HG02798 (cell line): ENCODE measurements at regions not wholly inside any gene's neighbourhood (a gene's known extent, or its start where the extent isn't known, plus 50 kb on each side); places are given as distances from the start of the nearest gene placed in this dataset.

Experiments
- ATAC-seq: cut with Tn5 transposase; IDR thresholded peaks from one replicate; pipeline ENCODE4 v1.9.1; 2021; ENCODE audit warnings: mild to moderate bottlenecking; ENCODE audit not compliant: unreplicated experiment, poor library complexity

DNA sequence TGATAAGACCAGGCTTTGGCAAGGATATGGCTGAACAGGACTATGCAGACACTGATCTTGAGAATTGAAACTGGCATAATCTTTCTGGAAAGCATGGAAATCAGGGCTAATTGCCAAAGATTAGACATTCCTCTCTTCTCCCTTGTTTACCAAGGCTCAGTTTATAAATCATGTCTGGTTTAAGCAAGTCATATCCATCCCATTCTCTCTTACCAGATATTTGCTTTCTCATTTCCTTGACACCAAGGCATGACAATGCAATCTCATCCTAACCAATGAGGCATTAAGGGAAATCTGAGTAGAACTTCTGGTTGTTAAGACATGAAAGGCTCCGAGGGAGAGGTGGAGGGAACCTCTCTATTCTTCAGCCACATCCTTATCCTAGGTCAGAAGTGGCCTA is 110.3 kb upstream of the CEP85L start:
- ATAC-seq: no peak

DNA sequence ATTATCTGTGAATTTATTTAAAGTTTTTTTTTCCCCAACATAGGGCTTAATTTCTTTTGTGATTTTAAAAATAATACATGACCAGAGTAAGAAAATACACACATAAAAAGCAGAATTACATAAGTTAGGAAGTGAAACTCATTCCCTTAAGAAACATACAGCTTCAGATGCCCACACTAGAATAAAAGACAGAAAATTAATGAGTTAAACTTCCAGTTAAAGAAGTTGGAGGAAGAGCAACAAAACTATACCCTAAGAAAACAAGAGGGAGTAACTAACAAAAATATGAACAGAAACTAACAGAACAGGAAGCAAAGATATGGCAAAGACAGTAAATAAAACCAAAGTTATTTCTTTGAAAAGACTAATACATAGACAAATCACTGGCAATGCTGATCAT is 107.6 kb upstream of the CEP85L start:
- no peak for ATAC-seq

DNA sequence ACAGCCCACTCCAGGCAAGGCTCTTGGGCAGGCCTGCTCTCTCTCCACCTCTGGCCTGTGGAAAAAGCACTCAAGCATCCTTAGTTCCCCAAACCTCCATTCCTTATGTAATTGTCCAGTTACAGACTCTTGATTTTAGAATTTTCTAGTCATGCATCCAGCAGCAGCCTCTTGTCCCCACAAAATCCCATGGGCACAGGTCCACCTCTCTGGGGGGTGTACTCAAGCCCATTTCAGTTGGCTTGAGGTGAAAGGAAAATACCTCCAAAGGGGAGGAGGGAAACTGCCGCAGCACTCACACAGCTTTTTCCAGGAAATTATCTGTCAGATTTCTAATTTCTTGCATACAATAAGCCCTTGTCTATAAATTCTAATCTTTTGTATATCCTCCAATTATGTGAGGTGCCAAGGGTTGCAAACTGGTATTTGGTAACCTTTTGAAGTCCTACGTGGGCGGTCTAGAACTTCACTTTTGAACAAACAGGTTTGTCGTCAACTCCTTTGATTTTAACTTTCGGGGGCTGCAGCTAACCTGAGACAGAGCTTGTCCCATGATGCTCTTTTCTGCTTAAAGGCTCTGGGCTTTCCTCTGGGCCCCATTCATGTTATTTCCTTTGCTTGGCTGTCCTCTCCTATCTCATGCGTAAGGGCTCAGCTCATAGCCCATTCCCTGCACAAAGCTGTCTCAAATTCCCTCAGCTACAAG is 104.7 kb upstream of the CEP85L start:
- no peak for ATAC-seq

DNA sequence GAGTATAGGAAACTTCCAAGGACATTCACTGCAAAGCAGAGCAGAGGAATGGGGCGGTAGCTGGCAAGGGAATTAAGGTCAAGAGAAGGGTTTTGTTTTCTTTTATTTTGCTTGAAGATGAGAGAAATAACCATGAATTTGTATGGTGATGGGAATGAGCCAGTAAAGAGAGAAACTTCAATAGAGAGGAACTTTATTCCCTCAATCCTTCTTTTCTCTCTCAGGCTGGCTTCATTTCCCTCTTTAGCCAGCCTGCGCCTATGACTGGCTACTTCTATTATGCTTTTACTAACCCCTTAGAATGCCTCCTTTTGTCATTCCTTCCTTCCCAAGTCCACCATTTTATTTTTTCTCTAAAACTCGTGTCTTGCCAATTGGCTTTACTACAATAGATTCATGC is 101.4 kb upstream of the CEP85L start:
- ATAC-seq: no peak

DNA sequence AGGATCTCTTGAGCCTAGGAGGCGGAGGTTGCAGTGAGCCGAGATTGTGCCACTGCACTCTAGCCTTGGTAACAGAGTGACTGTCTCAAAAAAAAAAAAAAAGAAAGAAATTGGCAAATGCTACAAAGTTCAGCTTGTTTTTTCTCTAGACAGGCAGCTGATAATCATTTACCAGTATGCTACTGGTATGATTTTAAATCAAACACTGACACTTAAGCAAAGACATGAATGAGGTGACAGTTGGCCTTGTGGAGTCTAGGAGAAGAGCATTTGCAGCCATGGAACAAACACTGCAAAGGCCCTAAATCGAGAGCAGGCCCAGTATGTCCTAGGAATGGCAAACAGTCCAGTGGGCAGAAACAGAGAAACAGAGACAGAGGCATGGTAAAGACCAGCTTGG is 99.7 kb upstream of the CEP85L start:
- ATAC-seq: no peak

DNA sequence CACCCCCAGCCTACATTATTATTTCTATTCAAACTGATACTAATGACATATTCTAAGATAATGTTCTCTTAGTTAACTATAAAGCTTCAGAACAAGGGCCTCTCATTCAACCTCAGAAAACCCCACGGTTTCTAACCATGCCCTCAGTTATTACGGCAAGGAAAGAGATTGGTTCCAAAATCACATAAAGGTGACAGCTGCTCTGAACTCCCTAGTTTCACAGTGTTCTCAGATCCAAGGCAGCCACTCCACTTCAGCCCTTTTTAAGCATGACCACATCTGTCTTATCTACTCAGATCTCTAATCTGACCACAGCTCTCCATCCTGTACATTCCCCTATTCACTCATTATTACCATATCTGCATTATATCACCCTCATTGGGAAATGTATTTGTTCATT is 98.8 kb upstream of the CEP85L start:
- no peak for ATAC-seq

DNA sequence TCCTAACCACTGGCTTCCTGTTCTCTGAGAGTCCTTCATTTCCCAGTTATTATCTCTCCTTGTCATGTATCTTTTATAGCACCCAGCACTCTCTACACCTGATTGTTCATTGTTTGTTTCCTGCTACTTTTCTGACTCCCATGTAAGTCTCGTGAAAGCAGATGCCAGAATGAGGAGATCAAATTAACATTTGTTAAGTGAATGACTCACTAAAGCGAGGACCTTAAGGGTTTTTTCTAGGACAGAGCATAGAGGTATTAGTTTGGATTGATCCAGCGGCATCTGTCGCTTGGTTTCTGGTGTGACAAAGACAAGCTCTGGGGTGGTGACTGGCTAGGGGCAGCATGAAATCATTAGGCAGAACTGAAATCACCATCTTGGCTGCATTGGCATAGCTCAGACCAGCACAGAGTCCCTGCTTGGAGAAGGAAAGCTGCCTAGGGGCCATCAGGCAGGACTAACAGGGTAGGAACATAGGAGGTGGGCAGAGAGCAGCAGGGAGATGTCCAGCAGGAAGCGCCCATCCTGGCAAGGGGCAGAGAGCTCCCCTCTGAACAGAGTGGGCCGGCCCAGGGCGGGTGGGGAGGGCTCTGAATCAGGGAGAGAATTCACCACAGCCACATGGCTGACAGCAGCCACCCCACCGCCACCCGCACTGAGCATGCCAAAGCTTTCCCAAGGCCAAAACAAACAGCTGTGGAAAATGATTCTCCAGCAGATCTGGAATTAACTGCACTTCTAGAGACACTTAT is 97.1 kb upstream of the CEP85L start:
- ATAC-seq: no peak

DNA sequence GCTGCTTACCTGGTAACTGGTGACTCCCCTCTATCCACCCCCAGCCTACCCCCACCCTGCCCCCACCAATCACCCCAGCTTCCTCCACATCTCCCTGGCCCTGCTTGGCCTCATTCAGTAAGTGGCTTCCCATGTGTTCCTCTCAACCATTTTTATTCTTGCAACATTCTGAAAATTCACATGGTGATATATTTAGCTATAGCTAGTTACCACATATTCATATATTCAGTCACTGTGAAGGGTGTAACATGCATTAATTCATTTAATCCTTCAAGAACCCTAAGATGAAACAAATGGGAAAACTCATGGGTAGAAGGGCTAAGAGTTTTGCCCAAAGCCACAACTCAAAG is 95.4 kb upstream of the CEP85L start:
- ATAC-seq: no peak

DNA sequence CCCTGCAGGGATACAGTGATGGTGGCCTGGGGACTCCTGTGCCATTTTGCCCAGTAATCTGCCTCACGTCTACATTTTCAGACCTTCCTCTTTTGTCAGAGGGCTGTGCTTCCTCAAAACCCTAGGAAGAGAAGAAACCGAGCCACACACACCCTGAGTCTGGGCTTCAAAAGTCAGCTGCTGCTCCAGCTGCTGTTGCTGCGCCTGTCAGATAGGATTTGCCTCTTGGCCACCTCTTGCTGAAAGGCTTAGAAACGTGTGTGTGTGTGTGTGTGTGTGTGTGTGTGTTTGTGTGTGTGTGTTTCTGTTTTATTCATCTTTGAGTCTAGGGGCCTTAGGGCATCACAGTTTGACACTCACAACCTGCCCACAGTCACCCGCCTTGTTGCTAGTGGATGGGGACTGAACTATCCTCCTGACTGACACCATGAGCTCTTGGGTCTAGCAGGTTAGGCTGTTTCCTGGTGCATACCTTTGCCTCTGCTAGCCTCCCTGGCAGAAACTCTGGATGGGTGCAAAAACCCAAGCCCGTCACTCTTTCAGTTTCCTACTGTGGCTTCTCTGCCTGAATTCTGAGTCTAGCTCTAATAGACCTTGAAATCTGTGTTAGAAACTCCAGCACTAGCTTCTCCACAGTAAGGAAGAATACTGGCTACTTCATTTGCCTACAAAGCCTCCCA is 94.9 kb upstream of the CEP85L start:
- no peak for ATAC-seq

DNA sequence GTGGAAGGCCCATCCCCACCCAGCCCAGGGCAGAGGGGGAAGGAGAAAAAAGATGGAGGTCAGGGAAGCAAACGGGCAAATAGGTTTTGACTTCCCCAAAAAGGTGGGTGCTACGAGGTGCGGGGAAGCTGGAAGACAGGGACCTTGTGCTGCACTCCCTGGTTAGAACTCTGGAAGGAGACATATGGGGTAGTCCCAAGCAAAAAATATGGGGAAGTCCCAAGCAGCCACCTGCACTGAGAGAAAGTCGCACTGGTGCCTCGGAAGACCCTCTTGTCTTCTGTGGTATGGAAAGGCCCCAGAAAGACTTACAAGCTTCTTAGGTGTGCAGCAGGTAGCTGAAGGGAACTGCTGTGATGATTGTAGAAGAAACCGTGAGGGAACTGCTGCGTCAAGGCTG is 93.8 kb upstream of the CEP85L start:
- ATAC-seq: no peak

DNA sequence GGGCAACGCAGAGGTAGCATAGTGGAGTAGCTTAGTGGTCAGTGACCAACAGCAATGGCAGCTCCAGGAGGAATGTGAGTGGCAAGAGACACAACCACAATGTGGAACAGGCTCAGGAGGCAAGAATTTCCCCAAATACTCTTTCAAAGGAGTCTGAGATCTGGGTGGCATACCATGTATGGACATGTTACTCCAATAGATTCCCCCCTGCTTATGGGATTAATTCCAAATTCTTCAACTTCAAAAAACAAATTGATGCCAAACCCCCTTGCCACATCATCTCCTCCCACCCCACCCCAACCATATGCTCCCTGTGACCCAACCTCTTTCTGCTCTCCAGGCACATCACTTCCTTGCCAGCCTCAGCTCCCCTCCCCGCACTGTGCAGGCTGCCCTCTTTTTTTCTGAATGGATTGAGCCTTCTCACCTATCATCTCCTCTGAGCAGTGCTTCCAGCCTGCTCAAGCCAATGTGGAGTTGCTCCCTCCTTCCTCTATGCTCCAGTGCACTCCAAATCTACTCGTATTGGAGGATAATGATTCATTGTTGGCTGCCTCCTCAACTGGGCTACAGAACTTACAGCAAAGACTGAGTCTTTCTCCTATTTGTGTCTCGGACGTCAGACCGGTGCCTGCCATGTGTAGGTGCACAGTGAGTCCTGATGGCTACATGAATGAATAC is 93.0 kb upstream of the CEP85L start:
- ATAC-seq: no peak

DNA sequence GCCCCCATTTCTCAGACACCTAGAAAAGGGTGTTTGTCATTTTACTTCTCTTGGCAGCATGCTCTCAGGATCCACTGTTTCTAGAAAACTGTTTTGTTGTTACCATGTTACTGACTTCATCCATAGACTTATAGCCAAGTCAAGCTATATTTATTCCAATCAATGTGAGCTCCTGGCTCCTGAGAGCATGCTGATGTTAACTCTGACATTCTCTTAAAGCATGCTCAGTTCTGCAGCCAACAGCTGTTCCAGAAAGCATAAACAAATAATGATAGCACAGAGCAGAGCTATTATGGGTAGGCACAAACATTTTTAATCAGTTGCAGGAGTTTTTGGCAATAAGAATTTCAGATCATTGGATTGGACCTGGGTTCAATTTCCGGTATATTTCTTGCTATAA is 92.4 kb upstream of the CEP85L start:
- no peak for ATAC-seq

DNA sequence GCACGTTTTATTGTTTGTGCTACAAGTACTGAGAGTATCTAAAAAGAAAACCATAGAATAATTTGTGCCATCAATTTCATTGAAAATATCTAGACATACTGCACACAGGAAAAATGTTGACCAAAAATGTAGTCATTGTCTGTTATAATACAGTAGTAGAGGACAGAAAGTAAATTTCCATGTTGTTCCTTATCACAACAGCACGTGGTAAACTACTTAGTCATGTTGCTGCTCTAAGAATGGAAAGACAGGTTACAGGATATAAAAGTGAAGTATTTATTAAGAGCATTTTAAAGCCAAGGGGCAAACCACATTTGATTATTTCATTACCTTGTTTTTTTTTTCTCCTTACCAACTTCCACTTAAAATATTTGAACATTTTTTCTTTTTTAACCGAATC is 89.0 kb upstream of the CEP85L start:
- no peak for ATAC-seq

DNA sequence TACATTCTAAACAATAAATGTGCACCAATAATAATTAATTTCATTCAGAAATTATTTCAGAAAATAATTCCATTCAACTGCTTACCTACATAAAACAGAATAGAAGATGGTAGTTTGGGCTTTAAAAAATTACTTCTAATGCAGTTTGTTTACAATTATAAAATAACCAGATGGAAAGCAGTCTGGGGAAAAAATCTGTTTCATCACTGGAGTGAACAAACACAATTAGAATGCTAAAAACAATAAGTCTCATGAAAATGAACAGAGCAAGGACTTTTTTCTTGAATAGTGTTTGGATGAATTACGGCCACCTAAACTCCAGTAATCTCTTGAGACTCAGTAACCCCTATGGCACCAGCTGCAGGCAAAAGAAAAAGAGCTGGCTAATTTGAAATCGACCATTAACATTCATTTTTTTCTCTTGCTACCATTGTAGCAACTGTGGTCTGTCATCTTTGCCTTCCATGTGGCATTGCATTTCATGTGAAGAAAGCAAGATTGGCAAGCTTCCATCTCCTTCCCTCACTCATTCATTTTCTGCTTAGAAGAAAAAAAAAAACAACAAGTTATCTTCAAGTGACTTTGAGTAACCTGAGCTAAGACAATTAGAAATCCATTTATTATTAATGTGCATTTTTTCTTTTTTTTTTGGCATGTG is 88.4 kb upstream of the CEP85L start:
- ATAC-seq: no peak

DNA sequence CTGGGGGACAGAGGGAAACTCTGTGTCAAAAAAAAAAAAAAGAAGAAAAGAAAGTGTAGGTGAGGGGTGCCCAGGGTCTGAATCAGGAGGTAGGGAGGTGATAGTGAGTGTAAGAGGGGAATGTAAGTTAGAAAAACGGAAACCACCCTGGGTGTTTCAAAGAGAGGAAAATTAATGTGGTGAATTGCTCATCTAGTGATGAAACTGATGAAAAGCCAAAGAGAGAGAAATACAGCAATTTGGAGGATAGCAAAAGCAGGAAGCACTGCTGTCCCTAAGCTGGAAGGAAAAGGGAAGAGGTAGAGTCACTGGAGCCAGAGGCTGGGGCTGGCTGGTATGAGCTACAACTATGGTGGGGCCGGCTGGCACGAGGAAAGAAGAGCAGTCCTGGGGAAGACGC is 85.0 kb upstream of the CEP85L start:
- no peak for ATAC-seq

DNA sequence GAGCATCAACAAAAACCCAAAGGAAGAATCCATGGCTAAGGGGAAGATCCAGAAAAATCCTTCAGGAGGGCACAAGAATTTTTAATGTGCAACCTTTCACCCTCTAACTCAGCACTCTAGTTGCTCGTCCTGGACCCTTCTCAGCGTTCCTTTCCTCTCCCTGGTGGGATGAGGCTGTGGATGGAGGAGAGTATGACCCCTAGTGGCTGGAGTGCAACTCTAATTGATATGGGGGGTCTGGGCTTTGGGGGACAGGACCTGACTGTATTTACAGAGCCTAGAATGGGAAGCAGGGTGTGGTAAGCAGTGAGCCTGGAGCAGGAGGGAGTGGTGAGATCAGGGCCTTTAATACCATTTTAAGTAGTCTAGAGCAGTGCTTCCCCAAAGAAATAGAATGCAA is 83.9 kb upstream of the CEP85L start:
- ATAC-seq: no peak

DNA sequence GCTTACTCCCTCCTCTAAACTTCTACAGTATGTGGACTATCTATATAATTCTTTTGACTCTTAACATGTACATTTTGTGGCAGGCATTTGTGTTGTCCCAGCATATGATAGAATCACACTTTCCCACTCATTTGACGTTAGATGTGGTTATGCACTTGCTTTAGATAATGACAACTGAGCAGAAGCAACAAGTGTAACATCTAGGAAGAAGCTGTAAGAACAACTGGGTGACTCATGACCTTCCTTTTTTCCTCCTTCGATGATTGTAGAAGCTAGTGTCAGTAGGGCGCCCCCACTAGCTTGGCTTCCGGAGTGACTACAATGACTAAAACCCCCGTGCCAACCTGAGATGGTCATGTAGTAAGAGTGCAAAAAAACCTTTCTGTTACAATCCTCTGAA is 74.6 kb upstream of the CEP85L start:
- ATAC-seq: no peak

DNA sequence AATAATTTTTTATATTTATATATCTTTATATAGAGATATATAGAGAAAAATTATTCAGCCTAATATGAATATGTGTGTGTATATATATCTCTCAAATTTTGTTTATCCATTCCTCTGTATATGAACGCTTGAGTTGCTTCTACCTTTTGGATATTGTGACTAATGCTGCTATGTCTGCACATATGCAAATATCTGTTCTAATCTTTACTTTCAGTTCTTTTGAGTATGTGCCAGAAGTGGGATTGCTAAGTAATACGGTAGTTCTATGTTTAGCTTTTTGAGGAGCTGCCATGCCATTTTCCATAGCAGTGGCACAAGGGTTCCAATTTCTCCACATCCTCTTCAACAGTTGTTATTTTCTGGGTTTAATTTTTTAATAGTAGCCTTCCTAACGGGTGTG is 72.8 kb upstream of the CEP85L start:
- ATAC-seq: peak; percentile 87

DNA sequence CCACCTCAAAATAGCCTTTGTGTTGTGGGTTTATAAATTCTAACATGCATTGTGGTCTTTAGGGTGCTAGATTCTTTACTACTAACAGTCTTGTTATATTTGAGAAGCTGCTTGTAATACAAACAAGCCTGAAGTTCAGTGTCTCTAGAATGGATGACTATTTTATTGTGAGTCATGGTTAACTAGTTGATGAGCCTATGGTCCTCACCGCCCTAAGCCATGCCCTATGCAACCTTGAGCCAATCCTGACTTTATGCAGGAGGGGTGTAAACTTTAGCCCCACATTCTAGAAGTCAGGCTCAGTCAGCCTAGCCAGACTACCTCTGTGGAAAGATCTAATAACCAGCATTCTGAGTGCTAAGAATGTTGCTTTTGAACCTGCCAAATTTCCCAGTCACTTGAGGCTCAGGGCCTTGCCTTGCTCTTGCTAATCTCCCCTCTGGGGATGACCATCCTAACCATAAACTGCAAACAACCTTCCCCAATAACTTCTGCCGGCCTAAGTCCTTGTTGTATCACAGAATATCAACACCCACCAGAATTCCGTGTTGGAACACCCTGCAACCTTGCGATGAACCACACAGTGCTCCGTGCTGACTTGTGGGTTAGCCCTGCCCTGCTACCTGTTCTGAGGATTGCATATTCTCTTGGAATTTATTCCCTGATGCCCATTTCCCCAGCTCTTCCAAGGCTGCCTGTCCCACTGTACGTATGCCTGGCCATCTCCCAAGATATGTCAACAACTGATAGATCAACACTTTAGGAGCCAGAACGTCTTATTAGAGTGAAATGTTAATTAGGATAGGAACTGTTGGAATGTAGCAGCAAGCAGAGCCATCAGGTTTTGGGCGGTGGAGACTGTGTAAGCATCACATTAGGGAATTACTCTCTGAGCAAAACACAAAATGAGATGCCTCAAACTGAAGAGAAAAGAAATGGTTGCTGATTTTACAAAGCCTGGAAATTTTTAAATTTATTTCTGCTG is 71.7 kb upstream of the CEP85L start:
- no peak for ATAC-seq

DNA sequence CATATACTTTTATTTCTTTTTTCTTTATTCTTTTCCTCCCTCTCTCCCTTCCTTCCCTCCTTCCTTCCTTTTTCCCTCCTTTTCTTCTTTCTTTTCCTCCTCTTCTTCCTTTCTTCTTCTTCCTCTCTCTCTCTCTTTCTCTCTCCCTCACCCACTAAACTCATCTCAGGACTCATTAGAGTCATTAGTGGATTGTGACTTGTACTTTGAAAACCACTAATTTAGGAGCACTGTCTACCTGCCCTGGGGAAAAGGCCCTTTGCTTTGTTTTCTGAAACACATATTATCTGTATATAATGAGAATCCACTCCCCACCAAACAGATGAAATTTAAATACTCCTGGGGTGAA is 68.7 kb upstream of the CEP85L start:
- ATAC-seq: no peak
